GF-D8 (cell line): ENCODE measurements at regions not wholly inside any gene's neighbourhood (a gene's known extent, or its start where the extent isn't known, plus 50 kb on each side); places are given as distances from the start of the nearest gene placed in this dataset.
"Not testable (repeated sequence)": the region's sequence is repeated elsewhere in the genome, so short reads cannot be mapped to it uniquely, and the experiment has no call there.

Source experiments
- DNase-seq: peaks from one replicate; lab custom pipeline; 2025; lab: John Stamatoyannopoulos, UW

DNA sequence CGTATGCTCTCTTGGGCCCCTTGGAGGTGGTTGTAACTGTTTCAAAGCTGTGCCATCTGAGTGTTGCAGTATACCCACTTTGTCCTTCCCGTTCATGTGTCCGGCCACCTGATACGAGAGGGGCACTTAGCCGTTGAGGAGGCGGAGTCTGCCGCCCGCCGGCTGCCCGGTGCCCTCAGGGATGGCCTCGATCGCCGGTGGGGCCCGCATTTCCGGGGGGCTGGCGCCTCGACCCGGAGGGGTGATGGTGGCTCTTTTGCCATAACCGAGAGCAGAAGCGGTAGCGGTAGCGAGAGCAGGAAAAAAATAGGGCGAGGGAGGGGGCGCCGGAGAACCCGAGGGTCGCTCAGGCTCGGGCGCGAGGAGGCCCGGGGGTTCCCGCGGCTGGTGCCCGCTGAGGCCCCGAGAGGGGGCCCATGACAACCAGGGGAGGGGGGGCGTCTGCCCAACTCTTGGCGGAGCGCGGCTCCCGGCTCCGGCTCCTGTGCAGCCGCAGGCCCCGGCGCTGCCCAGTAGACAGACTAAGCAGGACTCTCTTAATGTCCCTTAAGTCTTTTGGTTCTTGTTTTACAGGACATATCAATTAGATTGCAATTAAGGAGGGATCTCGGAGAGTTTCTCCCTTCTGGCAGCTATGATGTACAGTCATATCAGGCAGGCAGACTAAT lies 342.7 kb upstream of the SGCG start:
- no peak for DNase-seq

DNA sequence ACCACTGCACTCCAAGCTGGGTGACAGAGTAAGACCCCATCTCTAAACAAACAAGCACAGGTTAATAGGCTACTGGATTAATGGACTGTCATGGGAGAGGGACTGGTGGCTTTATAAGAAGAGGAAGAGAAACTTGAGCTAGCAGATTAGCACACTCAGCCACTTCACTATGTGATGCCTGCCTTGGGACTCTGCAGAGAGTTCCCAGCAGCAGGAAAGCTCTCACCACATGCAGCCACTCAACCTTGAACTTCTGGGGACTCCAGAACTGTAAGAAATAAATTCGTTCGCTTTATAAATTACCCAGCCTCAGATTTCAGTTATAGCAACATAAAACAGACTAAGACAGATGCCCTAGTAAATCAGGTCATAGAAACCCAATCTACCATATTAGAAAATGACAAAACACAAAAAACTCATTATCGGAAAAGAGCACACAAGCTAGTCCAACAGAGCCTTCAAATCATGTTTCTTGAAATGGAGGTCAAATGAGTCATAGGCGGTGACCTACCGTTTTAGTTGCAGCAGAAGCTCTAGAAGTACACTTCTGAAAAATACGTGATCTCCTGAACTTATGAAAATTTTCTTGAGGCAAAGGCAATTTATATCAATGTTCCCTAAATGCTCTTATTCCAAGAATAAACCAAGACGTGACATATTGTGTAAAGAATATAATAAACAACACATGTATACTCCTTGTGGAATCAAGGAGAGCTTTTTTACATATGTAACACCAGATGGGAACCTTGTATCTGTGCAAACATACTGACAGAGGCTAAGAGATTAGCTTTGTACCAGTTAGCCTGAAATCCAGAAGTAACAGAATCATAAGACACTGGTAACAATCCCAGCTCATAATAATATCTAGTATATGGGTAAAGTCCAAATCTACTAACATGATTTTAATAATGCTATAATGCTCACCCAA lies 340.9 kb upstream of the SGCG start:
- DNase-seq, result no peak

DNA sequence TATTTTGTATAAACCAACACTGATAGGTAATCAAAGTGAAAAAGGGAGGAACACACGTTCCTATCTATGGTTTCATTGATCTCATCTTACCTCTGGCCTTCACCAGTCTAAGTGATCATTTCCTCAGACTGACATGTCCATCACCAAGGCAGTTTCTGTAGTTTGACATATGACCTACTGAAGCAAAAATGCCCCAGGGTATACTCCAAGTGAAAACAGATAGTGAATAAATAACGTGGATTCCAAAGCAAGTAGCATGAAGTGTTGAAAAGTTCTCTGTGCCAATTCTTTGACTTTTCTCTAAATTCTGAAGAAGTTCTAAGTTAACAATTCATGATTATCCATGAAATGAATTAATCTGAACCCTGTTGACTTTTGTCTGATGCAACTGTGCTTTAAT lies 334.2 kb upstream of the SGCG start:
- DNase-seq, result no peak

DNA sequence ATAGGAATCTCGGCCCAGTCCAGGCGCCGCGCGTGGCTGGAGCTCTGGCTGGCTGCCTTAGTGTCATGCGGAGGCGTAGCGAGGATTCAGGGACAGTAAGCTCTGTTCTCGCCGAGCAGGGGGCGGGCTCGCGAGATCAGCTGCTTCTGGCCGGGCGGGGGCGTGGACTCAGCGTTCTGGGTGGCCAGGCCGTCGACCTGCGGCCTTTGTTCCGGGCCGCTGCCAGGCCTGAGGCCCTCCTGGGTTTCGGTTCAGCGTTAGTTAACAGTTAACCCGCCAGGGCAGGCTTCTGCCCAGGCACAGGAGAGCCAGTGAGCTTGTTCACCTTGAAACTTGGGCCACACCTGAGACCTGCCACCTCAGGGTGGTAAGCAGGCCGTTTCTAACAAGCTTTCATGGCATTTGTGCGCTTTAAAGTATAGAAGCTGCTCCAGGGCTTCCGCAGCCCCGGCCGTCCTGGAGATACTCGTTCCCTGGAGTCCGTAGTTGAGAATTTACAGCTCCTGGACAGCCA lies 332.2 kb upstream of the SGCG start:
- no peak for DNase-seq

DNA sequence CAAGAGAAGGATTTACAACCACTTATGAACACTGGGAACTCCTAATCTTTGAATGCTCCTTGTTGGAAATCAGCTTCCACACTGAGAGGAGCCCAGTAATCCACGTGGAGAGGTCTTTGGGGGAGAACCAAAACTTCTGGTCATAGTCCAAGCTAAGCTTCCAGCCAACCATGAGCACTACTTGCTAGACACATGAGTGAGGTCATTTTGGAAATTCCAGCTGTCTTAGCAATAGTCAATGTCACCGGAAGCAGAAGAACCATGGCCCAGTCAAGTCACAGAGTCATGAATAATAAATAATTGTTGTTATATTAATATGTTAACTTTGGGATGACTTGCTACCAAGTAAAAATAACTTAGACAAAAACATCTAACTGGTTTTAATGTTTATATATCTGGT lies 324.9 kb upstream of the SGCG start:
- no peak for DNase-seq

DNA sequence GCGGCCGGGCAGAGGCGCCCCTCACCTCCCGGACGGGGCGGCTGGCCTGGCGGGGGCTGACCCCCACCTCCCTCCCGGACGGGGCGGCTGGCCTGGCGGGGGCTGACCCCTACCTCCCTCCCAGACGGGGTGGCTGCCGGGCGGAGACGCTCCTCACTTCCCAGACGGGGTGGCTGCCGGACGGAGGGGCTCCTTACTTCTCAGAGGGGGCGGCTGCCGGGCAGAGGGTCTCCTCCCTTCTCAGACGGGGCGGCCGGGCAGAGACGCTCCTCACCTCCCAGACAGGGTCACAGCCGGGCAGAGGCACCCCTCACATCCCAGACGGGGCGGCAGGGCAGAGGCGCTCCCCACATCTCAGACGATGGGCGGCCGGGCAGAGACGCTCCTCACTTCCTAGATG lies 321.8 kb upstream of the SGCG start:
- not testable (repeated sequence) for DNase-seq

DNA sequence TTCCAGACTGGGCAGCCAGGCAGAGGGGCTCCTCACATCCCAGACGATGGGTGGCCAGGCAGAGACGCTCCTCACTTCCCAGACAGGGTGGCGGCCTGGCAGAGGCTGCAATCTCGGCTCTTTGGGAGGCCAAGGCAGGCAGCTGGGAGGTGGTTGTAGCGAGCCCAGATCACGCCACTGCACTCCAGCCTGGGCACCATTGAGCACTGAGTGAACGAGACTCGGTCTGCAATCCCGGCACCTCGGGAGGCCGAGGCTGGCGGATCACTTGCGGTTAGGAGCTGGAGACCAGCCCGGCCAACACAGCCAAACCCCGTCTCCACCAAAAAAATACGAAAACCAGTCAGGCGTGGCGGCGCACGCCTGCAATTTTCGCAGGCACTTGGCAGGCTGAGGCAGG lies 321.4 kb upstream of the SGCG start:
- DNase-seq, result not testable (repeated sequence)

DNA sequence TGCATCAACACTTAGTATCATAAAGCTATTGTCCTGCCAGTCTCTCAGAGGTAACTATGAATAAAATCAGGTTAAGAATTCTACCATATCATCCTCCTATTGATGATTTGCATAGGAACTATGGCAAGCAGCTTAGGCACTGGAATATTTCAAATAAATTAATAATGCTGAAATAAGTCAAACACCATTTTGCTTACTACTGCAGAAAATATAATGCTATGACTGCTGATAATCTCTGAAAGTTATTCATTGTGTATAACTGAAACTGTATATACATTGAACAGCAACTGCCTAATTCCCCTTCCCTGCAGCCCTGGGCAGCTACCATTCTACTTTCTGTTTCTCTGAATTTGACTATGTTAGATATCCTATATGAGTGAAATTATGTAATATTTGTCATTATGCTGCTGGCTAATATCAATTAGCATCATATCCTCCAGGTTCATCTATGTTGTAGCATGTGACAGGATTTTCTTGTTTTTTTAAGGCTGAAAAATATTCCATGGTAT lies 318.8 kb upstream of the SGCG start:
- no peak for DNase-seq

DNA sequence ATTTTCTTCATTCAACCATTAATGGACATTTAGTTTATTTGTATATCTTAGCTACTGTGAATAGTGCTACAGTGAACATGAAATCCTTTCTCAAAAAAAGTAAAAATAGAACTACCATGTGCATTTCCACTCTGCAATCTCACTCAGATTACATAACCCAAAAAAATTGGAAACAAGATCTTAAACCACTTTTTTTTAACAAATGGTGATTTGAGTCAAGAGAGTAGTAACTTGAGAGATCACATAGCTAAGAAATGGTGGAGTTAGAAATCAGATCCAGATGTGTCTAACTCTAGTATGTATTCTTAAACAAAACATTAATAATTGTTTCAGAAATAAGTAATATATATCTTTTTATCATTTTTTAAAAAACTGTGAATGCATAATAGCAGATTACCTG lies 318.3 kb upstream of the SGCG start:
- no peak for DNase-seq

DNA sequence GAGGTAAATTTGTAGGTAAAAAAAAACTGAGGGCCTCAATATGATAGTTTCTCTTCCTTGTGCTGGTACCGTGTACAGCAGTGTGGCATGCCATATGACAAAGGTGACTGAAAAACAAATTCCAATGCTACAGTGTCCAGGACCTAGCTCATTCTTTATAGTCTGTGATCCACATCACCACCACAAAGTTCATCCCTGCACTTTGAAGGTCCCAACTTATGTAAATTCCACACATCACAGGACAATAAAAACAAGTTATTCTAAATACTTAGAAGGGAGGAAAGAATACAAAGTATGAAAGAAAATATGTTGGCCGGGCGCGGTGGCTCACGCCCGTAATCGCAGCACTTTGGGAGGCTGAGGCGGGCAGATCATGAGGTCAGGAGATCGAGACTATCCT lies 314.6 kb upstream of the SGCG start:
- no peak for DNase-seq

DNA sequence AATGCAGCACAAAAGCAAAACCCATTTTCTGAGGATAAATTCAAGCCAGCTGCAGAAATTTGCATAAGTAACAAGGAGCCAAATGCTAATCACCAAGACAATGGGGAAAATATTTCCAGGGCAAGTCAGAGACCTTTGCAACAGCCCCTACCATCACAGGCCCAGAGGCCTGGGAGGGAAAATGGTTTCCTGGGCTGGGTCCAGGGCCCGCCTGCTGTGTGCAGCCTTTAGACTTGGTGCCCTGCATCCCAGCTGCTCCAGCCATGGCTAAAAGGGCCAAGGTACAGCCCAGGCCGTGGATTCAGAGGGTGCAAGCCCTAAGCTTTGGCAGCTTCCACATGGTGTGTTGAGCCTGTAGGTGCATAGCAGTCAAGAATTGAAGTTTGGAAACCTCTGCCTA lies 309.5 kb upstream of the SGCG start:
- DNase-seq, result no peak

DNA sequence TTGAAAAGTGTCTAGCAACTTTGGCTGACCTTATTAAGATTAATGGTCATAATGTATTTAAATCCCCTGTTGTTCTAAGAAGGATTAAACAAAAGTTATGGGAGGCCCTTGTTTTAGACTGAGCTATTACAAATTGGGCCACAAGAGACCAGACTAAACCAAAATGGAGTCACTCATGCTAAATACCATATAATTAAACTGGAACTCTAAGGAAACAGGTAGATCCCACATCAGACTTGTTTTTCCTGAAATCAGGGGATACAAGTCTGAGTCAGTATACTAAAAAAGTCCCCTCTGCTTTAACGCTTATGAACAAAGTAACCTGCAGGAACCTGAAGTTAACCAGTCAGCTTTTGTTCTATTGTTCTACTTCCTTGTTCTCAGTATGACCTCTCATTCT lies 305.9 kb upstream of the SGCG start:
- no peak for DNase-seq

DNA sequence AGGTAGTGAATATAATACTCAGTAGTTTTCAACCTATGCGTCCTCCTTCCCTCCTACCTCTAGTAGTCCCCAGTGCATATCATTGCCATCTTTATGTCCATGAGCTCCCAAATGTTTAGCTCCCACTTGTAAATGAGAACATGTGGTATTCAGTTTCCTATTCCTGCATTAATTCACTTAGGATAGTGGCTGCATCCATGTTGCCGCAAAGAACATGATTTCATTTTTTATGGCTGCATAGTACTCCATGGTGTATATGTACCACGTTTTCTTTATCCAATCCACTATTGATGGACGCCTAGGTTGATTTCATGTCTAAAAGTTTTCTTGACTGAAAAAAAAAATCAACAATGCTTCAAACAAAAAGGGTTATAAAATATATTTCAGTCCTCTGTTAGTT lies 303.4 kb upstream of the SGCG start:
- no peak for DNase-seq

DNA sequence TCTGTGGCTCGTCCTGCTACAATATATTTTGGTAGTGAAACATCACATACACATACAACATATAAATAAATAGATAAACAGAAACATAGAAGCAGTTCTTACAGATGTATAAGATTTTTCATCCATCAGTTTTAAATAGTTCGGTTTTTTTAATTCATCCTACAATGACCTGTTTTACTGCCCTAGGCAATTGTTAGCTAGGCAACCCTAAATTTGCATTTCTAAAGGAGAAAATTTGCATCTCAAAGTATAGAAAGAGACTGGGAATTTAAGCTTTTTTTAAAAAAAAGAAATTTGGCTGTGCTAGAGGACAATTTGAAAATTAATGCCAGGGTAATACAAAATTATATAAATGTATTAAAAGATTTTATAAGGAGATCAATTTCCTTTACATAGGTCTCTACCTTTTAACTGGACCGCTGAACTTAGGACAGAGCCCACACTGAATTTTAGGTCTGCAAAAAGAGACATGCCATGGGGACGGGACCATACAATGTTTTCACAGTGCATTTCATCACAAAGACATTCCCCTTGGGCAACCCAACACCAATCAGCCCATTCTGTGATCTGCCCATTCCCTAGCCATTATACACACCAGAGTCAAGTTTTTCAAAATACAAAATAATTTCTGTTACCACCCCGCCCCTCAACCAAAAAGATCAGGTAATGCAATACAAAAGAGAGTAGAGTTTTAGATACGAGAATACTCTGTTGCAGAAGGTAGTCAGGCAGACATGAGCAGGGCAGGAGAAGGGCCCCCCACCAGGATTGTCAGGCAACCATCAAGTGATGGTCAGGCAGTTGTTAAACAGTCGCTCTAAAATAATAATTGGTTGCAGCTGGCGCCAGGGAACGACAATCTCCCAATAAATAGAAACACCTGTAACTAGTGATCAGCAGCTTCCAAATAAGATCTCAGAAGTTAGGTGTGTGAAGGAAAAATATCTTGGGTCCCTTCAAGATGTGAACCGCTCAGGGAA lies 299.7 kb upstream of the SGCG start:
- DNase-seq, result no peak

DNA sequence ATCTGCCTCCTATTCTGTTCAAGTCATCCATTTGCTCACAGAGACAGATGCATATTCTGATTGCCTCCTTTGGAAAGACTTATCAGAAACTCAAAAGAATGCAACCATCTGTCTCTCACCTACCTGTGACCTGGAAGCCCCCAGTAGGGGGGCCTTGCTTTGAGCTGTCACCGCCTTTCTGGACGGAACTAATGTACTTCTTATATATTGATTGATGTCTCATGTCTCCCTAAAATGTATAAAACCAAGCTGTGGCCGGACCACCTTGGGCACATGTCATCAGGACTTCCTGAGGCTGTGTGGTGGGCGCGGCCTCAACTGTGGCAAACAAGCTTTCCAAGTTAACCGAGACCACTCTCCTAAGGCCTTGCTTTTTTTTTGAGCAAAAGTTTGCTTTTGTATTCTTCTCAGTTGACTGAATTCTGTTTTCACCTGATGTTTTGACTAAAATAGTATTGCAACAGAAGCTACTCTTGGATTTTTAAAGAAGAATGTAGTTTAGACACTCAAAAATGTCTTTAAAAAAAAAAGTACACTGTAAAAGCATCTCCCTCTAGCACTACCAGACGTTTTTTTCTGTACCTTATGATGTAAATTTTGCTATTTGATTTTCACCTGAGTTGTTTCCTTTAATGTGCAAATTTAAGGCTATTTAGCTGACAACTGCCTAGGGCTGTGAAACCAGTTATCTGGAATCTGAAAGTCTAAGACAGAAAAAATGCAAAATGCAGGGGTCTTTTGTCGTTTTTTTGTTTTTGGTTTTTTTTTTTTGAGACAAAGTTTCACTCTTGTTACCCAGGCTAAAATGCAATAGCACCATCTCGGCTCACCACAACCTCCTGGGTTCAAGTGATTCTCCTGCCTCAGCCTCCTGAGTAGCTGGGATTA lies 298.8 kb upstream of the SGCG start:
- DNase-seq, result not testable (repeated sequence)

DNA sequence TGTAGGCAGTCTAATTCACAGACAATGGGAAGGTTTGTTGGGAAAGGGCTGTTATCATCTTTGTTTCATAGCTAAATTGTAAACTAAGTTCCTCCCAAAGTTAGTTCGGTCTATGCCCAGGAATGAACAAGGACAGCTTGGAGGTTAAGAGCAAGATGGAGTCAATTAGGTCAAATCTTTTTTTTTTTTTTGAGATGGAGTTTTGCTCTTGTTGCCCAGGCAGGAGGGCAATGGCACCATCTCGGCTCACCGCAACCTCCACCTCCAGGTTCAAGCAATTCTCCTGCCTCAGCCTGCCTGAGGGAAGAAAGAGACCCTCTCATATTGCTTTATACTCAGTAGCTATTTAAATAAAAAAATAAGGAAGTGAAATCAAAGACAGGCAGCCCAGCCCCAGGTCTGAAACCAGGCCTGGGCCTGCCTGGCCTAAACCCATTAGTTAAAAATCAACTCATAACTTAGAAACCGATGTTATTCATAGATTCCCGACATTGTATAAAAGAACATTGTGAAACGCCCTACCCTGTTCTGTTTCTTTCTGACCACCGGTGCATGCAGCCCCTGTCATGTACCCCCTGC lies 297.4 kb upstream of the SGCG start:
- no peak for DNase-seq

DNA sequence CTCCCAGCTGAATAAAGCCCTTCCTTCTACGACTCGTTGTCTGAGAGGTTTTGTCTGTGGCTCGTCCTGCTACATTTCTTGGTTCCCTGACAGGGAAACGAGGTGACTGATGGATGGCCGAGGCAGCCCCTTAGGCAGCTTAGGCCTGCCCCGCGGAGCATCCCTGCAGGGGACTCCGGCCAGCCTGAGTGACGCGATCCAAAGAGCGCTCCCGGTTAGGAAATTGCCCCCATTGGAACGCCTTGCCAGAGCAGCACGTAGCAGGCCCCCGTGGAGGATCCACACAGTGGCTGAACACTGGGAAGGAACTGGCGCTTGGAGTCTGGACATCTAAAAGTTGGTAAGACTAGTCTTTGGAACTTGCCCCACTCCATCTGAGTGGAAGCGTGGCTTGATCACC lies 296.8 kb upstream of the SGCG start:
- DNase-seq, result no peak

DNA sequence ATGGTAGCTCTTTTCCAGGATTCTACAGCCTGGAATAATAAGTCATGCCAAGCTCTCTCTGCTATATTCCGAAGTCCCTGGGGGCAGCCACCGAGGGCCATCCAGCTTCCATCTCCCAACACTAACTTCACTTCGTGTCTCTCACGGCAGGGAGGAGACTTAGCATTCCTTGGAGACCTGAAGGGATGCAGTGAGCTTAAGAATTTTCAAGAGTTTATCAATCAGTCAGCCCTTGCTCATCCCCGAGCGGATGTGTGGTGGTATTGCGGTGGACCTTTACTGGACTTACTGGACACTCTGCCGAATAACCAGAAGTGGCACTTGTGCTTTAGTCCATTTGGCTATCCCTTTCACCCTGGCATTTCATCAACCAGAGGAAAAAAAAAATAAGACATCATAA lies 294.7 kb upstream of the SGCG start:
- not testable (repeated sequence) for DNase-seq

DNA sequence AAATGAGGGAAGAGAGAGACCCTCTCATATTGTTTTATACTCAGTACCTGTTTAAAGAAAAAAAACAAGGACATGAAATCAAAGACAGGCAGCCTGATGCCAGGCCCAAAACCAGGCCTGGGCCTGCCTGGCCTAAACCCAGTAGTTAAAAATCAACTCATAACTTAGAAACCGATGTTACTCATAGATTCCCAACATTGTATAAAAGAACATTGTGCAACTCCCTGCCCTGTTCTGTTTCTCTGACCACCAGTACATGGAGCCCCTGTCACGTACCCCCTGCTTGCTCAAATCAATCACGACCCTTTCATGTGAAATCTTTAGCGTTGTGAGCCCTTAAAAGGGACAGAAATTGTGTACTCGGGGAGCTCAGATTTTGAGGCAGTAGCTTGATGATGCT lies 291.4 kb upstream of the SGCG start:
- not testable (repeated sequence) for DNase-seq

DNA sequence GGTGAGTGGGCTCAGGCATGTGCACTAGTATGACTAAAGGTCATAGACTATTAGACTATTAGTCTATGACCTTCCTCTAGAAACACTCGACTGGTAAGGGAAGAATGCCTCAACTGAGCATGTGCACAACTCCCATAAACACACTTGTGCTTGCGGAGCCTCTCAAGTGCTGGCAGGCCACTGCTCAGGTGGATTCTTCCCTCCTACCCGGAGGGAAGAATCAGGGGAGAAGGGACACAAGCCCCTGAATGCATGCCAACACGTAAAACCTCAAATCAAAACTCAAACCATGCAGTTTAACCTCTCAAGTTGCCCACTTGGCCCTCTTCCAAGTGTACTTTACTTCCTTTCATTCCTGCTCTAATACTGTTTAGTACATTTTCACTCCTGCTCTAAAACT lies 287.6 kb upstream of the SGCG start:
- DNase-seq, result no peak

DNA sequence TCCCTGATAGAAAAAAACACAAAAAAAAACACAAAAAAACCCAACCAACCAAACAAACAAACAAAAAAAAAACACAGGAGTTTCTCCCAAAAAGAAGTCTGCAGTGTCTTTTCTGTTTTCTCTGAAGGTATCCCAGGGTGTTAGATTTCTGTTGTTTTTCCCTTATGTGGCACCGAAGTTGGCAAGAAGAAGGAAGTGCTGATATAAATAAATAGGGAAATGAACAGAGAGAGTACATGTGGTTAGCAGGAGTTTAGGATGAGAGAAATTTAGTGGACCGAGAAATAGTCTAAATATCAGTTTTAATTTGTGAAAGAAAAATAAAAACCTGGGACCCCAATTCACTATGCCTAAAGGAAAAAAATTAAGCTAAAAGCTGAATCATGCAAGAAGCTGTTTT lies 287.0 kb upstream of the SGCG start:
- DNase-seq, result no peak
